Kidney glomerular epithelial cell (primary cell): ENCODE measurements at regions not wholly inside any gene's neighbourhood (a gene's known extent, or its start where the extent isn't known, plus 50 kb on each side); places are given as distances from the start of the nearest gene placed in this dataset.
A peak's percentile ranks its signal among the peaks of the same experiment; 100 is the strongest.
"Not testable (repeated sequence)": the region's sequence is repeated elsewhere in the genome, so short reads cannot be mapped to it uniquely, and the experiment has no call there.

Experiments used
- DNase-seq: peaks from one replicate; lab custom pipeline; 2025; lab: John Stamatoyannopoulos, UW

- DNase-seq: not testable (repeated sequence)
Observed at GRCh38 chr7:49100908-49101740, 176.8 kb downstream of the CDC14C start.

DNA sequence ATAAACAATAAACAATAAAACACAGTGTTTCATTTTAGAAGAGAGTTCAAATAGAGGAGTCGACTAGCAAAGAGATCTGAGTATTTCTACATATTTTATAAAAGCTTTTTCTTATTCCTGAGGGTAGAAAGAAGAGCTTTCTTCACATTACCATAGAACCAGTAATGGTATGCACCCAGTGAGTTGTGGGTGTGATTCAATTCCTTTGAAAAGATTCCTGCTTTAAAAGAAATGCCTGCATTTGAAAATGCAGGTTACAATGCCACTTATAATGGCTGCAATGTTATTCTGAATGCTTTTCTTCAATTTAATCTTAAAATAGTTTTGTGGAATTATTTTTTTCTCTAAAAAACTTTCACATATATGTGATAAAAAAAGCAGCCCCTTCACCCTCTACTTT is 178.1 kb downstream of the CDC14C start:
- no peak for DNase-seq

DNA sequence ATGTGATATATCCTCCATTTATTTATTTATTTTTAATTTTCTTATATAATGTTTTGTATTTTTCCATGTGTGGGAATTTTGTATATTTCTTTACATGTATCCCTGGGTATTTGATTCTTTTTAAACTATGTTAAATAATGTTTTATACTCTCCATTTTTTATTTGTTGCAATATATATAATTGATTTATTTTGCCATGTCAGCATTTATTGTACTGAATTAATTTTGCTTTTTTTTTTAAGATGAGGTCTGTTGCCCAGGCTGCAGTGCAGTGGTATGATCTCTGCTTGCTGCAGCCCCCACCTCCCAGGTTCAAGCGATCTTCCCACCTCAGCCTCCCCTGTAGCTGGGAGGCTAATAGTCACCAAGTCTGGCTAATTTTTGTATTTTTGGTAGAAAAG is 187.4 kb downstream of the CDC14C start:
- DNase-seq: no peak

DNA sequence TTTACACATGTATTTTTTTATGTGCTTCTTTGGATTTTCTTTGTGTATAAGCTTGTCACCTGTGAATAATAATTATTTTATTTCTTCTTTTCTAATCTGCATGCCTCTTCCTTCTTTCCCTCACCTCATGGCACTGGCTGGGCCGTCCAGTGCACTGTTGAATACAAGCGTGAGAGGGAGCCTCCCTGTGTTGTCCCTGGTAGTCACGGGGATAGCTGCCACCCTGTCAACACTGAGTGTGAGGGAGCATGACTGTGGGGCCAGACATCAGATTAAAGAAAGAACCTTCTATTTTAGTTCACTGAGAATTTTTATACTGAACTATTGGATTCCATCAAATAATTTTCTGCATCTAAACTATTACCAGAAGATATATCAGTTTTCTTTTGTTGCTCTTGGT is 187.9 kb downstream of the CDC14C start:
- DNase-seq: no peak

- no peak for DNase-seq
Observed at GRCh38 chr7:49112647-49113046, 188.3 kb downstream of the CDC14C start.

DNA sequence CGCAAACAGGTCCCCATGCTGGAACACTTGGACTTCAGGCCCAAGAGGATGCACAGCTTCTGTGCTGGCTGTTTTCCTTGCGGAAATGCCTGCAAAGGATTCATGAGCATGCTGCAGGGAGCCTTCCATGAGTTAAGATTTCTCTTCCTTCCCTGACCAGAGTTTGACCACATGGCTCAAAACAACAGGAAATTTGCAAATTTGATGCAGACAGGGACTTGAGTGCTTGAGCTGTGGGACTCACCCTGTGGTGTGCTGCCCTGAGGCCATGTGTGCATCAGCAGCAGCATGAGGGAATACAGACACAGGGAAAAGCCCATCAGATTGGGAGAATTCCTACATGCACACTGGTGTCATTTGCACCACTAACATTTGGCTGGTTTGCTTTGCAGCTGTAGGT is 195.4 kb downstream of the CDC14C start:
- no peak for DNase-seq

GRCh38 chr7:49125246-49125645 is 200.9 kb downstream of the CDC14C start:
- DNase-seq: peak; percentile 44

GRCh38 chr7:49127359-49127913 is 203.1 kb downstream of the CDC14C start:
- no peak for DNase-seq

GRCh38 chr7:49137978-49138377 is 213.6 kb downstream of the CDC14C start:
- DNase-seq: no peak

GRCh38 chr7:49150486-49150885 is 226.1 kb downstream of the CDC14C start:
- no peak for DNase-seq

DNA sequence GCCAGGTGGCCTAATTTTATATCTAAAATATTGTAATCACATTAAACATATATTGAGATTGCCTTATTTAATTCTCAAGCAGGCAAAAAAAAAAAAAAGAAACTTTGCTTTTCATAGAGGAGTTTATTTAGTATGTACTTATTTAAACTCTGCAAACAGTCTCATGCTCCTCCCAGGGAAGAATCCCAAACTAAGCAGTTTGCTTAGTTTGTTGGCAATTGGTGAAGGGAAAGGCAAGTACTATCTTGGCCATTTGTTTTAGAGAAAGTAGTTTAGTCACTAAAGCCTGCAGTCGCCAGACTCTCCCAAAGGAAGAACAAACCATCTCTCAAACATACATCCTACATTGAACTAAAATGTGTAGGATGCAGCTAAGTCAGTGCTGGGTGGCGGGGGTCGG is 226.8 kb downstream of the CDC14C start:
- no peak for DNase-seq

GRCh38 chr7:49158321-49158720 is 234.0 kb downstream of the CDC14C start:
- no peak for DNase-seq

- DNase-seq: no peak
Observed at GRCh38 chr7:49159536-49159935, 235.2 kb downstream of the CDC14C start.

DNA sequence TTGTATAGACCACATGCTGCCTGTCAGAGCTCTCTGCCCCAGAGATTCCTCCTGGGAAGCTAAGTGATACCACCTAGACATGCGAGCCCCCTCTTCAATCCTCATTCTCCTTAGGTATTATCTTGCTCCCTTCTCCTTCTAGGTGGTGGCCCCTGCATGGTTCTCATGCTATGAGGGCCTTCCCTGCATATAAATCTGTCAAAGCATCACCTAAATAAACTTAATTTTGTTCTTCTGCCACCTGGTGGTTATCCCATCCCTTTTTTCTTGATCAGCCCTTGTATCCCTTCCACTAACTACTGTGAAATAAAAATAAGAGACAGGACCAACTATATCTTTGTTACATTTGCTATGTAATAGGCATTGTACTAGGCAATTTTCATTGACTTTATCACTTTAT is 242.1 kb downstream of the CDC14C start:
- DNase-seq: no peak

DNA sequence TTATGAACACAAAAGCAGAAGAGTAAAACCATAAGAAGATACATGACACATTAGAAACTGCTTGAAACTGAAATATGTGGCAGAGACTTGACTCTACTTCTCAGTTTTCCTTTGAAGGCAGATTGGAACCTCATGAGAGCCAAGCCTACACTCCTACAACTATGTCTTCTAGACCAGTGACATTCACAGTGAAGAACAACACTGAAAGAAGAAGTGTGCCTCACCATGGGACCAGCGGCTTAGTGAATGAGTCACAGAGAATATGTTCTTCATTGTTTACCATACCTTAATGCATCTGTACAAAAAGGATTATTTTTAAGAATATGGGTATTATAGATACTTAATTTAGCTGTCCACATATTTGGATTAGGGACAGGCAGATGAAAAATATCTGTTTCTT is 248.3 kb downstream of the CDC14C start:
- DNase-seq: no peak

DNA sequence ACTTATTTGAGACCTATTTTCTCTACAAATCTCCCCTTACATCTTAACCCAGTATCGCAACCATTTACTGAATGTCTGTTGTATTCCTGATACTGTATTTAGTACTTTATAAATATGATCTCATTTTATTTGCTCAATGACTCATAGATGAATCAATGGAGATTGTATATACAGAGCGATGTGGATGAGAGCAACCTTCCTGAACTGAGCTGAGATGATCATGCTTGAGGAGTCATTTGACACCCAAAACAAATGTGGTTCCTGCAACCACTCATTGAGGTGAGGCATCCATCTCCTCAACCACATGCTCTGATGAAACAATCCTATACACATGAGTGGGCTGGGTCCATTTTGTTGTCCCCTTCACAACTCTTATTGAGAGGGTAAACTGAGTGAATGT is 250.0 kb downstream of the CDC14C start:
- peak; percentile 37 for DNase-seq

DNA sequence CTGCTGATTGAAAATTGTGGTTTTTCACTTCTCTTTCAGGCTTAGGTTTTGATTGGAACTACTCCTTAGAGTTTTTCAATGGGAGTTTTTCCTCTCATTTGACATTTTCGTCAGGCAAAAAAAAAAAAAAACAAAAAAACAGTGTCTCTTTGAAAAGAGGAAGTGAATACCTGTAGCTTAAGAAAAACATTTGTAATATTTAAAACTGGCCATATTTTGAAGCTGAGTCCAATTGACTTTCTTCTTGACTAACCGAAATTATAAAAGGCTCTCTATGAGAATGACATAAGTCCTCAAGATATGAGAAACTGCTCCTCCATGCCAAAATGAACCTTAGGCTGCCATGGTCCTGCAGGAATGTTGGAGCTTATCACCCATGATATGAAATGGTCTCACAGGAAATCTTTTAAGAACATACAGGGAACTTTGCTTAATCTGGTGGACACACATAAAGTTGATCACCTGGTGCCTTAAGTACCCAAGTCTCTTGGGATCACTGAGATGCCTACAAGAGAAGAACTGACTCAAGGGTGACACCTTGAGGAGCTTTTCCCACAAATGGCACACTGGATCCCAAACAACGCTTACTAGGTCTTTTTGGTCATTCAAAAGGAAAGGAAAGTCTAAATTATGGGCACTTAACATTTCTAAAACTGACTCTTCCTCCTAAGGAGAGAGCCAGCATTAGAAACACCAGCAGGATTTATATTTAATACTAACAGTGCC is 263.4 kb downstream of the CDC14C start:
- no peak for DNase-seq

GRCh38 chr7:49228426-49229098 is 304.2 kb downstream of the CDC14C start:
- no peak for DNase-seq

- no peak for DNase-seq
Observed at GRCh38 chr7:49229246-49229645, 304.9 kb downstream of the CDC14C start.

- no peak for DNase-seq
Observed at GRCh38 chr7:49243521-49243920, 319.2 kb downstream of the CDC14C start.

GRCh38 chr7:49244543-49244942 is 320.2 kb downstream of the CDC14C start:
- no peak for DNase-seq

GRCh38 chr7:49245062-49245461 is 320.7 kb downstream of the CDC14C start:
- no peak for DNase-seq

GRCh38 chr7:49247759-49248158 is 323.4 kb downstream of the CDC14C start:
- no peak for DNase-seq
